22Rv1 (cell line): ENCODE measurements at regions not wholly inside any gene's neighbourhood (a gene's known extent, or its start where the extent isn't known, plus 50 kb on each side); places are given as distances from the start of the nearest gene placed in this dataset.

Source experiments
- H3K27ac ChIP-seq: fragments of 450-650 bp; 2 replicates; pipeline ENCODE4 v1.5.1; 2017
- ZFX ChIP-seq: fragments of 450-650 bp; IDR thresholded peaks from 2 replicates; pipeline ENCODE4 v1.6.1; 2017; ENCODE audit warnings: antibody characterized with exemption, borderline replicate concordance
- TF ChIP-seq, protein P1 (sequence below): fragments of 450-650 bp; IDR thresholded peaks from 2 replicates; pipeline ENCODE4 v1.5.1; 2017; ENCODE audit warnings: mild to moderate bottlenecking

GRCh38 chr14:53883739-53884138 lies 72.9 kb downstream of the BMP4 start:
- H3K27ac ChIP-seq = no peak overlapping the region
- TF ChIP-seq, protein P1, sequence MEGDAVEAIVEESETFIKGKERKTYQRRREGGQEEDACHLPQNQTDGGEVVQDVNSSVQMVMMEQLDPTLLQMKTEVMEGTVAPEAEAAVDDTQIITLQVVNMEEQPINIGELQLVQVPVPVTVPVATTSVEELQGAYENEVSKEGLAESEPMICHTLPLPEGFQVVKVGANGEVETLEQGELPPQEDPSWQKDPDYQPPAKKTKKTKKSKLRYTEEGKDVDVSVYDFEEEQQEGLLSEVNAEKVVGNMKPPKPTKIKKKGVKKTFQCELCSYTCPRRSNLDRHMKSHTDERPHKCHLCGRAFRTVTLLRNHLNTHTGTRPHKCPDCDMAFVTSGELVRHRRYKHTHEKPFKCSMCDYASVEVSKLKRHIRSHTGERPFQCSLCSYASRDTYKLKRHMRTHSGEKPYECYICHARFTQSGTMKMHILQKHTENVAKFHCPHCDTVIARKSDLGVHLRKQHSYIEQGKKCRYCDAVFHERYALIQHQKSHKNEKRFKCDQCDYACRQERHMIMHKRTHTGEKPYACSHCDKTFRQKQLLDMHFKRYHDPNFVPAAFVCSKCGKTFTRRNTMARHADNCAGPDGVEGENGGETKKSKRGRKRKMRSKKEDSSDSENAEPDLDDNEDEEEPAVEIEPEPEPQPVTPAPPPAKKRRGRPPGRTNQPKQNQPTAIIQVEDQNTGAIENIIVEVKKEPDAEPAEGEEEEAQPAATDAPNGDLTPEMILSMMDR = no peak
- TF ChIP-seq ZFX = no peak

GRCh38 chr14:53882684-53883083 lies 73.9 kb downstream of the BMP4 start:
- H3K27ac ChIP-seq = no peak overlapping the region
- TF ChIP-seq, protein P1 = no peak
- no peak for TF ChIP-seq ZFX

DNA sequence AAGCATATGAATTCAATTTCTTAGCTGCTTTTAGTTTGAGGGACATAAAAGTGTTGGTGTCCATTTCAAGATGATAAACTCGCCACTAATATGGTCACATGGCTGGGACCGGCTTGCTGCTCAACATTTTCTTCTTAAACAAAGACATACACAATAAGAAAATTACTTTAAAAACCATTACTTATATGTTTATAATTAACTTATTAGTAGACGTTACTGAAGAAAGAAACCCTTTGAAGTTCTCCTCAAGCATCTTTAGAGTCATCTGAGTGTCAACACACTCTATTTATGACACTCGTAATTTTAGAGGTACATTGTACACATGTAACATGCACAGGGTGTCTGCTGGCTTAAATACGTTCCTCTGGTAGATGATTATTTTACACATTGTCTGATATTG lies 74.7 kb downstream of the BMP4 start:
- no peak for TF ChIP-seq ZFX
- TF ChIP-seq, protein P1 = no peak
- H3K27ac ChIP-seq = no peak overlapping the region

- no peak for TF ChIP-seq ZFX
- TF ChIP-seq, protein P1 = no peak
- H3K27ac ChIP-seq = no peak overlapping the region
Observed at GRCh38 chr14:53881161-53881871, 75.3 kb downstream of the BMP4 start.

- TF ChIP-seq, protein P1 = no peak
- no peak for TF ChIP-seq ZFX
- H3K27ac ChIP-seq = no peak overlapping the region
Observed at GRCh38 chr14:53880761-53881160, 75.9 kb downstream of the BMP4 start.

- no peak overlapping the region for H3K27ac ChIP-seq
- no peak for TF ChIP-seq ZFX
- TF ChIP-seq, protein P1 = no peak
Observed at GRCh38 chr14:53879747-53880146, 76.9 kb downstream of the BMP4 start.

GRCh38 chr14:53879022-53879686 lies 77.5 kb downstream of the BMP4 start:
- TF ChIP-seq, protein P1 = no peak
- no peak for TF ChIP-seq ZFX
- H3K27ac ChIP-seq = no peak overlapping the region
